RWPE2 (cell line): ENCODE measurements at regions not wholly inside any gene's neighbourhood (a gene's known extent, or its start where the extent isn't known, plus 50 kb on each side); places are given as distances from the start of the nearest gene placed in this dataset.

Source experiments
- ATAC-seq: fragments of 200-7000 bp; cut with Tn5 transposase; 3 replicates; pipeline ENCODE4 v1.9.1; 2021; ENCODE audit warnings: low read depth
- DNase-seq: peaks from one replicate; pipeline ENCODE4 v3.0.0-alpha.2; 2020; ENCODE audit warnings: low spot score
- H3K27ac ChIP-seq: fragments of 450-650 bp; 2 replicates; pipeline ENCODE4 v1.5.1; 2017; ENCODE audit warnings: mild to moderate bottlenecking; ENCODE audit not compliant: poor library complexity, severe bottlenecking
- H3K27me3 ChIP-seq: fragments of 250-450 bp; sonication (Bioruptor Pico); 2 replicates; pipeline ENCODE4 v1.5.1; 2021; ENCODE audit warnings: mild to moderate bottlenecking, moderate library complexity; ENCODE audit not compliant: insufficient read depth, poor library complexity, severe bottlenecking
- H3K36me3 ChIP-seq: fragments of 250-450 bp; sonication (Bioruptor Pico); 2 replicates; pipeline ENCODE4 v1.5.1; 2020; ENCODE audit warnings: low read depth, mild to moderate bottlenecking, moderate library complexity
- H3K4me1 ChIP-seq: fragments of 250-450 bp; sonication (Bioruptor Pico); 2 replicates; pipeline ENCODE4 v1.5.1; 2021; ENCODE audit warnings: mild to moderate bottlenecking, moderate library complexity; ENCODE audit not compliant: insufficient read depth, poor library complexity, severe bottlenecking
- H3K4me3 ChIP-seq: fragments of 250-450 bp; sonication (Bioruptor Pico); 2 replicates; pipeline ENCODE4 v1.5.1; 2021; ENCODE audit warnings: mild to moderate bottlenecking, moderate library complexity; ENCODE audit not compliant: severe bottlenecking
- H3K9me3 ChIP-seq: fragments of 250-450 bp; sonication (Bioruptor Pico); 2 replicates; pipeline ENCODE4 v1.5.1; 2021; ENCODE audit warnings: mild to moderate bottlenecking, moderate library complexity; ENCODE audit not compliant: severe bottlenecking
- TF ChIP-seq, protein P1 (sequence below): fragments of 450-650 bp; IDR thresholded peaks from one replicate; pipeline ENCODE4 v1.5.1; 2017; ENCODE audit warnings: mild to moderate bottlenecking, moderate library complexity; ENCODE audit not compliant: poor library complexity, severe bottlenecking

DNA sequence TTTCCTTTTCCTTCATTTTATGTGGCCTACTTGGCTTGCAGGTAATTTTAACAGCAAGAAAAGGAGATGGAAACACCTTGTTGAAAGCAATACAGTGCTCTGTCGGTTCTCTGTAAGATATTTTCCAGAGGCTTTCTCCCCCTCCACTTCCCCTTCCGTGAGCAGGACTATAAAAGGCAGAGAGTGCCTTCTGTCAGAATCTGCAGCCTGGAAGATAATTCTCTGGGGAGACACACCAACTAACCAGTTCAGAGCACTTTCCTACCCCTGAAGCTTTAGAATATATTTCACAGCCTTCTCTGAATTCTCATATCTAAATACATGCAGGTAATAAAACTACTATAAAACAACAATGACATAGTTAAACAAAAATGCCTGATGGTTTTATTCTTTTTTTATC, 141.1 kb downstream of the IDS start:
- TF ChIP-seq, protein P1, sequence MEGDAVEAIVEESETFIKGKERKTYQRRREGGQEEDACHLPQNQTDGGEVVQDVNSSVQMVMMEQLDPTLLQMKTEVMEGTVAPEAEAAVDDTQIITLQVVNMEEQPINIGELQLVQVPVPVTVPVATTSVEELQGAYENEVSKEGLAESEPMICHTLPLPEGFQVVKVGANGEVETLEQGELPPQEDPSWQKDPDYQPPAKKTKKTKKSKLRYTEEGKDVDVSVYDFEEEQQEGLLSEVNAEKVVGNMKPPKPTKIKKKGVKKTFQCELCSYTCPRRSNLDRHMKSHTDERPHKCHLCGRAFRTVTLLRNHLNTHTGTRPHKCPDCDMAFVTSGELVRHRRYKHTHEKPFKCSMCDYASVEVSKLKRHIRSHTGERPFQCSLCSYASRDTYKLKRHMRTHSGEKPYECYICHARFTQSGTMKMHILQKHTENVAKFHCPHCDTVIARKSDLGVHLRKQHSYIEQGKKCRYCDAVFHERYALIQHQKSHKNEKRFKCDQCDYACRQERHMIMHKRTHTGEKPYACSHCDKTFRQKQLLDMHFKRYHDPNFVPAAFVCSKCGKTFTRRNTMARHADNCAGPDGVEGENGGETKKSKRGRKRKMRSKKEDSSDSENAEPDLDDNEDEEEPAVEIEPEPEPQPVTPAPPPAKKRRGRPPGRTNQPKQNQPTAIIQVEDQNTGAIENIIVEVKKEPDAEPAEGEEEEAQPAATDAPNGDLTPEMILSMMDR = no peak
- H3K27me3 ChIP-seq = no peaks in the 10 kb centered on the region
- H3K36me3 ChIP-seq = no peaks in the 10 kb centered on the region
- ATAC-seq = no peak
- H3K4me1 ChIP-seq = no peaks in the 10 kb centered on the region
- H3K9me3 ChIP-seq = no peaks in the 10 kb centered on the region
- H3K27ac ChIP-seq = no peak overlapping the region
- no peak overlapping the region for H3K4me3 ChIP-seq
- no peak for DNase-seq

DNA sequence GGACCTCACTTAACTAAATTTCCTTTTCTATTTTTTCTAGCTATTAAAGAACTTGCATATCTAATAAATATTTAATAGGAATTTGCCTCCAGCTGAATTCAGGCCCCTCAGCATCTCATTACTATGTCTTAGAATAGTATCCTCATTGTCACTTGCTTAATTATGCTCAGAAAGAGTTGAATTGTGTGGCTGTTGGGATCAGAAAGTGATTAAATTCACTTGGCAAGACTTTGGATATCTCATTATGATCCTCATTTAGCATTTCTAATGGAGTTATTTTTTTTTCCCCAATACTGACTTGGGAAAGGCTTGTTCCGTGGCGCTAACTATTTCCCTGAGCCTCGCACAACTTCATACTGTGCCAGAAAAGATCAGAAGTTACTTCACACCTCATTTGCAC, 158.8 kb downstream of the IDS start:
- ATAC-seq (no peak), DNase-seq (no peak)
- Histone ChIP-seq H3K27ac (no peak overlapping the region), H3K4me3 (no peak overlapping the region), H3K4me1 (no peaks in the 10 kb centered on the region), H3K36me3 (no peaks in the 10 kb centered on the region), H3K9me3 (no peaks in the 10 kb centered on the region), H3K27me3 (no peaks in the 10 kb centered on the region)
- TF ChIP-seq, protein P1 = no peak

DNA sequence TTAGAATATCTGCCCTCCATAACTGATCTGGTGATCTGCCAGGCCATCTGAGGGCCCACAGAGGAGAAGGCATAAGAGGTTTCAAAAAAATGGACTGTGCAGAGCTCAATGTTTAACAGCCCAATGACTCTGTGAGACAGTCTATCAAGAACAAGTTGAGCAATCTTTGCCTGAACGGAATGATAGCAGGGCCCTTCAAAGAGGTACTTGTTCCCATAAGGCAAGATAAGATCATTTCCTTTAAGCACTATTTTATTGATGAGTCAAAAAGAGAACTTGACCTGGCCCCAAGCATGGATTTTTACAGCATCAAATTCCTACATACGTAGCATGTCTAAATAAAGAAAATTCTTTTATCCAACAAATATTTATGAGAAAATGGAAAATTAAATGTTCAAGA, 182.8 kb downstream of the IDS start:
- Histone ChIP-seq H3K4me1 (no peaks in the 10 kb centered on the region), H3K36me3 (no peaks in the 10 kb centered on the region), H3K4me3 (no peak overlapping the region), H3K27ac (no peak overlapping the region), H3K27me3 (no peaks in the 10 kb centered on the region), H3K9me3 (no peaks in the 10 kb centered on the region)
- TF ChIP-seq, protein P1 = no peak
- ATAC-seq = no peak
- DNase-seq = no peak

DNA sequence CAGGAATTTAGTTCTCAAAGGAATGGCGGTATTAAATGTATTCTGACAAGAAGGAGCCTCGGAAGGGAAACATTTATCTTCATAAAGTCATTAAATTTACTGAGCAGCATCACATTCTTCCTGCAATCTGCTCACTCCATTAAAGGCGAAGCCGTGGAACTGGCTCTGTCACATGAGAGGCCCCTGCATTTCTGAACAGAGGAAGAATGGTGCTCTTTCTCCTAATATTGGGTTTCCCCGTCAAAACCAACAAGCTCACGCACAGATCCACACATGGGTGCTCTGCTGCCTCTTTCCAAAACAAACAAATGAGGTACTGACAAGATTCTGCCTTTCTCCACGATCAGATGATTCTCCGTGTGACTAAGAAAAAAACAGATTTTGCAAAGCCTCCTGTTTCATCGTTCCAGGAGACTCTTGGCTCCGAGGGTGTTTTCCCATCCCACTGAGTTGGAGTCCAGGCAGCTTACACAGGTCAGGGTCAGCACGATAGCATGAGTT, 191.2 kb downstream of the IDS start:
- ATAC-seq (no peak), DNase-seq (no peak)
- Histone ChIP-seq H3K36me3 (no peaks in the 10 kb centered on the region), H3K27me3 (no peaks in the 10 kb centered on the region), H3K4me1 (no peaks in the 10 kb centered on the region), H3K4me3 (no peak overlapping the region), H3K9me3 (no peaks in the 10 kb centered on the region), H3K27ac (peak overlapping the region; percentile 49)
- TF ChIP-seq, protein P1 = no peak

DNA sequence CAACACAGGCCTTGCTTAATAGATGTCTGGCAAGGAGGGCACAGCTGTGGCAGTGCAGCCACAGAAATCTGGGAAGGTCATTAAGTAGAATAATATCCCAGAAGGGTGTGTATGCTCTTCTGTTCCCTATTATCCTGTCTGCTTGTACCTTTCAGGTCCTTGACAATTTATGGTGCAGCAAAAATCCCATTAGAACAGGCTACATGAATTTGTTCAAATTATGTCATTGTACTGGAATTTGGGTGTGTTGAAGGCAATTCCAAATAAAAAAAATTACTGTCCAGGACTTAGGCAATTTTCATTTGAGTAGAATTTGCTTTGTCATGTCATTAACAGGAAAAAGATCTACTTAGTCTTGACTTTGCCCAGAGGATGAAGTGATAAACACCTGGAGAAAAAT, 192.1 kb downstream of the IDS start:
- no peaks in the 10 kb centered on the region for H3K4me1 ChIP-seq
- H3K4me3 ChIP-seq = no peak overlapping the region
- H3K27me3 ChIP-seq = no peaks in the 10 kb centered on the region
- DNase-seq (no peak), ATAC-seq (peak; percentile 10; the same call in 1 of the 3 replicates)
- TF ChIP-seq, protein P1 = no peak
- peak overlapping the region; percentile 49 for H3K27ac ChIP-seq
- H3K36me3 ChIP-seq = no peaks in the 10 kb centered on the region
- H3K9me3 ChIP-seq = no peaks in the 10 kb centered on the region
